ENCODE measurements at regions not wholly inside any gene's neighbourhood (a gene's known extent, or its start where the extent isn't known, plus 50 kb on each side); places are given as distances from the start of the nearest gene placed in this dataset.

DNA sequence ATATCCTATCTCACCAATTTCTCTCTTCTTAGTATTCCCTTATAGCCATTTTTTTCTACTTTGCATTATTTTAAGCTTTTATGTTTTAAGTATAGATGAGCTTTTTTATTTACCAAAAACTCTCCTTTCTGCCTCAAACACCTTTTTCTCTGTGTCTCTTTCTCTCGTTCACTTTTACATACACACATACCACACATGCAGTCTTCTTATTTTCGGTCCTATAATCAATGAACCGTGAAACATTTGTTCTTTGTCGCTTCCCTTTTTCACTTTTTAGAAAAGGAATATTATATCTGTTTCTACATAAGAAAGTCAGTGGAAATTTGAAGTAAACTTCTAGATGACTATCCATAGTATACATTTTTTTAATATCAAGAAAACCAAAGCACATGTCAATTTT, 183.2 kb downstream of the MRPL39 start:
- no peak for DNase-seq (ENCODE audit: low spot score)

DNA sequence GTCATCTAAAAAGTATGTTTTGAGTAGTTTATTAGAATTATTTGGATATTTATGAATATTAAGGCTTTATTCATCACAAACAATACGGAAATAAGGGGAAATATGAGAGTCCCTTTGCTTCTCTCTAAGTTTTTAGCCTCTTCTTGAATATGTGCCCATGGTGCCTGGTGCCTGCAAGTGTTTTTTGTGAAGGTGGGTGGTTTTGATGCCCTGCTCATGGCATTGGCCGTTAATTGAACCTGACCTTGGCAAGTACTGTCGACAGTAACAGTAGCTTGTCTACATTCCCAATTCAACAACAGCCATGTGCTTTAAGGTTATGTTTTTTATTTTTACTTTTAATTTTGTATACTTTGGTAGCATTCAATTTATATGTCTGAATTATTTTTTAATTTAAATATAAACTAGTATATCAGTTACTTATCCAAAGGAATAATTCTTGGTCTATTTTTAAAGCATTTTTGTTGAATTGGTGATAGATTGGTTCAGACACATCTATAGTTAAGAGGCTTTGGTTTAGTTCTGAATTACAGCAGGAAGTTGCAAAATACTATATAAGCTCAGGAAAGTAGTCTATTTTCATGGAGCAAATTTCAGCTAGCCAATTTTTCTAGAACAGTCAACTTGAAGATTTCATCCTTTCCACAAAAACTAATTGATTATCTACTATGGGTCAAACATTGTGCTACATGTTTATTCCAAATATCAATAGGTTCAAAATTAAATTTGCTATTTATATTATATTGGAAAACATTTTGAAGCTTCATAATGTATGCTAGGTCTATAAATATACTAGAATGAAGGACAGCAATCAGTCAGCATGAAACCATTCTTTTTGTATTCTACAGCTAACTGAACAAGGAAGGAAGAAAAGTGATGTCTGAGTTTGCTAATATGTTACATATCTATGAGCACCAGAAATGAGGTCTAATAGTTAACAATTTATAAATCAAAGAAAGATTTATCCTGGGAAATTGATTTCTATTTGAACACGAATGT, 184.4 kb downstream of the MRPL39 start:
- DNase-seq (ENCODE audit: low spot score): no peak

DNA sequence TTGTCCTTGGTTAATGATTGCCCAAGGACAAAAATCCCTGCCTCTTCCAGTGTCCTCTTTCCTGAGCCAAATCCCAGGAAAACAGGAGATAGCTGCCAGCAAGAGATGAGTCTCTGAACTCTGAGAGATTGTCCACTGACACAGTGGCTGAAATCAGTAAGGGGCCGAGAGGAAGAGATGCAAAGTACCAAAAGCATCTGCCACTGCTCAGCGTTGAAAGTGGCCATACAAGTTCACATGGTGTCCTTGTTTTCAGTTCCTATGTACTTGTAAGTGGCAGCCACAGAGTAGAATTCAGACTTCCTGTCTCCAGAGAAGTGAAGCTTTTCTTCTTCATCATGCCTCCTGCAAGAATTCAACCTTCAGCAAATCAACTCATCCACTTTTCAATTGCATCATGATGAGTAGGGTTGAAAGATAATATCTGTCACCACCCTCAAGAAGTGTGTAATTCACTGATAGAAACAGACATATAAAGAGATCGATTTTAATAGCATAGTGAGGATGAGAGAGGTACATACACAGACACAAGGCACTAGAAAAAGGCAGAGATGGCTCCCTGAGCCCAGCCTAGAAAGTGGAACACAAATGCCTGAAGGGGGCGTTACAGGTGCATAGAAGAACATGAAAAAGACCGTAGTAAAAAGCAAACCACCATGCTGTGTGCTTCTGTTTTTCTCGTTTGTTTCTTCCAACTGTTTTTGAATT, 185.8 kb downstream of the MRPL39 start:
- peak; percentile 15 for DNase-seq (ENCODE audit: low spot score)

DNA sequence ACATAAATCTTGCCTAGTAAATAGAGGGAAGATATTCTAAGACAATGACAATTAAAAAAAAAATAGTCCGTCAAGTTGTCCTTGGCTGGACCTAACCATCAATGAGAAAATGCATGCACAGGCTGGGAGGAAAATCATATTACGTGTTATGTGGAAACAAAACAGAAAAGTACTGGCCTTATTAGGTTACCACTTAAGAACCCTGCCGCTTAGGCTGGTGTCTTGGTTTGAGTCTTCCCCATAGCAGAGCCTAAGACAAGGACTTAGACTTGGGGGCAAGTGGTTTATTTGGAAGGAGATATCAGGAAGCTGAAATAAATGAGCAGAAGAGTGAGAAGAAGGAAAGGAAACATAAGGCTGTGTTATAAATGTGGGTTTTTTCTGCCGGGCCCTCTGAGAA, 186.4 kb downstream of the MRPL39 start:
- DNase-seq (ENCODE audit: low spot score): no peak

DNA sequence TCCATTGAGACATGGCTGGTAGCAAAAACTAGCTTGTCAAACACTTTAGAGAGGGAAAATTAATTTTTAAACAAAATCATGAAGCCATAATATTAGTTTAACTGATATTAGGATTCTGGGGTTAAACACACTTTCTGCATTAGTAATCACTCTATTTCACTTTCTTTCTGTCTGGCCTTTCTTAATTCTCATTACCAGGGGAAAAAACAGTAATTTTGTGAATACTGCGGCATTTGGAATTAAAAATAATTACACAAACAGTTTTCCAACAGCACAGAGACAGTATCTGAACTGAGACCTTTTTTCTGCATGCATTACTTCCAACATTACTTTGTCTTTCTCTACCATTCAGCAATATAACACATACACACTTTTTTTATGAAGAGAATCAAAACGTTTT, 190.6 kb downstream of the MRPL39 start:
- DNase-seq (ENCODE audit: low spot score): no peak

DNA sequence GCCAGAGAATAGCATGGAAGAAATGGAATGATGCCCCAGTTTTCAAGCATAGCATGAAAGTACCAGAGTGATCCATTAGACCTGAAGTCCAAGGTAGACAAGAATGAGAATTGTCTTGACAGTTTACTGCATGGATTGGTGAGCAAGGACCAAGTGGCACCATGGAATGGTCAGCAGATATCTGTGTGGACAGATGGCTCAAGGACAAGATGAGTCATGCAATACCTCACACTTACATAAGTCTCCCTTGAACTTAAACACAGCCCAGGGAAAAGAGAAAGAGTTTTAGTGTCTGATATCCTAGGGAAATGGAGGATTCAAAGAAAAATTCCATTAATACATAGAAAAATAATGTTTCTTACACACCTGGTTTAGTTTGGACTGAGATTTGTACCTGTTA, 195.2 kb downstream of the MRPL39 start:
- no peak for DNase-seq (ENCODE audit: low spot score)

DNA sequence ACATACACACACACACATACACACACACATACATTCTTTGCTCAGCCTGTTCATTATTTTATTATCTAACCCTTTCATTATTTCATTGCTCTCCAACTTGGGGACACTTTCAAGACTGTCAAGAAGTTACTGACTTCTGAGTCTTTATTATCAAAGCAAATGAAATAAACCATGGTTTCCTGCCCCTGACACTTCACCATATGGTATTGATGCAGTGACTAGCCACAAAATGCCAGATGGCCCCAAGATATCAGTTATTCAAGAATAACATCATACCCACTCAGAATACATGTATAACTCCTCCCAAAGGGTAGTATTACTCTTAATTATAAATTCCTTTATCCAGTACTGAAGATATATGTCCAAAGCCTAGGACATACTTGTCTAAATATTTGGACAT, 197.3 kb downstream of the MRPL39 start:
- no peak for DNase-seq (ENCODE audit: low spot score)

DNA sequence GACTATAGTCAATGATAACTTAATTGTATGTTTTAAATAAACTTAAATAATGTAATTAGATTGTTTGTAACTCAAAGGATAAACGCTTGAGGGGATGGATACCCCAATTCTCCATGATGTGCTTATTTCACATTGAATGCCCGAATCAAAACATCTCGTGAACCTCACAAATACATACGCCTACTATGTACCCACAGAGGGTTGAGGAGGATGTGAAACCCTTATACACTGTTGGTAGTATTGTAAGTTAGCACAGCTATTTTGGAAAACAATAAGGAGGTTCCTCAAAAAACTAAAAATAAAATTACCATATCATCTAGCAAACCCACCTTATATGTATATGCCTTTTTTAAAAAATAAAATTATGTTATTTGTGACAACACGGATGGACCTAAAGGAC, 198.6 kb downstream of the MRPL39 start:
- no peak for DNase-seq (ENCODE audit: low spot score)

DNA sequence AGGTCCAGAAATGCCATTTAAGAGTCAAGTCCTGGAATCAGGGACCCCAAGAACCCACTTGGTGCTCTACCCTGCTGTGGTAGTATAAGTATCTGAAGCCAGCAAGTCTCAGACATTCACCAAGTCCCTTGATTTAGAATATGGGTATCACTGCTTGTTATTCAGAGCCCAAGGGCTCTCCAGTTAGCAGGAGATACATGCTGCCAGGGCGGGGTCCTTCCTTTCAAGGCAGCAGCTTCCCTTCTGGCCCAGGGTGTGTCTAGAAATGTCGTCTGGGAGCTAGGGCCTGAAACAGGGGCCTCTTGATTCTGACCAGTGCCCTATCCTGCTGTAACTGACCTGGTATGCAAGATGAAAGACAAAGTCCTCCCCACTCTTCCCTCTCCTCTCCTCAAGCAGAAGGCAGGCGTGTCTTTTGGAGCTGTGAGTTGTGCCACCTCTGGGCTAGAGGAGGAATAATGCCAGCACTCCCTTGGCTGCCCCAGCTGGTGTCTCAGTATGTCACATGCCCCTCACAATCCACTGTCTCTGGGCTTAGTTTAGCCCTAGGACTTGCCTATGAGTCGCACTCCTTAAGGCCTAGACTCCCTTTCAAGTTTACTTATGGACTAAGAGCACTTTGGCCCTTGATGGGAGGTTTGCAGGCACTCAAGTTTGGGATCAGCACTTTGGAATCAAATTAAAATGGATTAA, 200.2 kb downstream of the MRPL39 start:
- DNase-seq (ENCODE audit: low spot score): no peak

DNA sequence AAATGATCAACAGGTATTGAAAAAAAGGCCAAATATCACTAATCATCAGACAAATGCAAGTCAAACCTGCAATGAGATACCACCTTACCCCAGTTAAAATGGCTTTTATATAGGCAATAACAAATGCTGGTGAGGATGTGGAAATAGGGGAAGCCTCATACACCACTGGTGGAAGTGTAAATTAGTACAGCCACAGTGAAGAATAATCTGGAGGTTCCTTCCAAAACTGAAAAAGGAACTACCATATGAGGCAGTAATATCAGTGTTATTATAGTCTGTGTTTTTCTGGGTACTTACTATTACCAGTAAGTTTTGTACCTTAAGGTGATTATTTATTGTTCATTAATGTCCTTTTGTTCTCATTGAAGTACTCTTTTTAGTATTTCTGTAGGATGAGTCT, 201.3 kb downstream of the MRPL39 start:
- DNase-seq (ENCODE audit: low spot score): no peak

DNA sequence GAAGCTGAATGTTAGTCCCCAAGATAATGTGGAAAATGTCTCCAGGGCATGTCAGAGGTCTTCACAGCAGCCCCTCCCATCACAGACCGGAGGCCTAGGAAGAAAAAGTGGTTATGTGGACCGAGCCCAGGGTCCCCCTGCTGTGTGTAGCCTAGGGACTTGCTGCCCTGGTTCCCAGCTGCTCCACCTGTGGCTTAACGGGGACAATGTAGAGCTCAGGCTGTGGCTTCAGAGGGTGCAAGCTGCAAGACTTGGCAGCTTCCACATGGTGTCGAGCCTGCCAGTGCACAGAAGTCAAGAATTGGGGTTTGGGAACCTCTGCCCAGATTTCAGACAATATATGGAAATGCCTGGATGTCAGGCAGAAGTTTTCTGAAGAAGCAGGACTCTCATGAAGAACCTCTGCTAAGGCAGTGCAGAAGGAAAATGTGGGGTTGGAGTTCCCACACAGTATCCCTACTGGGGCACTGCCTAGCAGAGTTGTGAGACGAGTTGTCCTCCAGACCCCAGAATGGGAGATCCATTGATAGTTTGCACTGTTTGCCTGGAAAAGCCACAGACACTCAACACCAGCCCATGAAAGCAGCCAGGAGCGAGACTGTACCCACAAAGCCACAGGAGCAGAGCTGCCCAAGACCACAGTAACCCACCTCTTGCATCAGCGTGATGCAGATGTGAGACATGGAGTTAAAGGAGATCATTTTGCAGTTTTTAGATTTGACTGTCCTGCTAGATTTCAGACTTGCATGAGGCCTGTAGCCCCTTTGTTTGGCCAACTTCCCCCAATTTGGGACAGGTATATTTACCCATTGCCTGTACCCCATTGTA, 204.9 kb downstream of the MRPL39 start:
- no peak for DNase-seq (ENCODE audit: low spot score)

DNA sequence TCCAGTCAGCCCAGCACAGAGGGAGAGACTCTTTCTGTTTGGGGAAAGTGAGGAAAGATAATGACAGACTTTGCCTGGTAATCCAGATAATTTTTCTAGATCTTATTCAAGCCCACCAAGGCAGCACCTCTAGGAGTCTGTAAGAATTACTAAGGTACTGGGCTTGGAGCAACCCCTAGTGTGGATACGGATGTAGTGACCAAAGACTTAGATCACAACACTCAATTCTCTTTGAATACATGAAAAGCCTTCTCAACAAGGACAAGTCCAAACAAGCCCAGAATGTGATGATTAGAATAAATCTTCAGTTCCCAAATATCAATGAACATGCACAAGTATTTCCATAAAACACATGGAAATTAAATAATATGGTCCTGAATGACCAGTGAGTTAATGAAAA, 206.9 kb downstream of the MRPL39 start:
- no peak for DNase-seq (ENCODE audit: low spot score)

DNA sequence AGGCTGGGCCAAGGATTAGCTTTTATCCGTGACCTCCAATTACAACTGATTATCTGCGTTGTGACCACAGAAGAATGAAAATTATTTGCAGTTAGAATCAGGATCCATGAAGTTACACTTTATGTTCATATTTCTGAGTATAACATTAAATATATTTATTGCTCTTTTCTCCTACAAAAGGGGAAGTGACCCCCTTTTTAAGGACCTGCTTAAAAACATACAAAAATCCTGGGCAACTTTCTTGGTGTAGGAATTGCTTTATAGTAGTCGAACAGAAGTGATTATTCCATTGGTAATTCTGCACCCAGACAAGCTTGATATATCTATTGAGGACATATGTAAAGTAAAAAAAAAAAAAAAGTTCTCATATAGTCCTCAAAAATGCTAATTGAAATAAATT, 208.7 kb downstream of the MRPL39 start:
- no peak for DNase-seq (ENCODE audit: low spot score)

DNA sequence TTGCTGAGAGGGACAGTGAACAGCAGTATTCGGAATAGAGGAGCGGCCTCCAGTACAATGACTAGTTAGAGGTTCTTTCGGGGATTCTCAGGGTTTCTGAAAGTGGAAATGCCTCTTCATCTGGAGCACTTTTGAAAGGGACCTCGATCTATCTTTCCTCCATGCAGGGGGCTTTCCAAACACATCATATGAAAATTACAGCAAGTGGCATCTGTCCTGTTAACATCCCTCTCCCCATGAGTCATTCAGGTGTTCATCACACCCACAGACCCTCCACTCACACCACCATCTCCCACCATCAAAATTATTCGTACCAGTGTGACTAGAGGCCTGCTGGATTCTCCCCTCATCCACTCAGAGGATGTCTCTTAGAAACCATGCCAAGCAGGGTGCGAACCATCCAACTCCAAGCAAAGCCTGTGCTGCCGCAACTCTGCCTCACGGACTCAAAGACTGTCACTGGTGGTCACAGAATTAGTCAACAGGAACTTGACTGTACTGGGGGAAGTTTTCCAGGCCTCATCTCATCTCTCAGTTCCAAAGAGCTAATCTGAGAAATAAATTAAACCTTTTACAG, 211.1 kb downstream of the MRPL39 start:
- DNase-seq (ENCODE audit: low spot score): no peak

DNA sequence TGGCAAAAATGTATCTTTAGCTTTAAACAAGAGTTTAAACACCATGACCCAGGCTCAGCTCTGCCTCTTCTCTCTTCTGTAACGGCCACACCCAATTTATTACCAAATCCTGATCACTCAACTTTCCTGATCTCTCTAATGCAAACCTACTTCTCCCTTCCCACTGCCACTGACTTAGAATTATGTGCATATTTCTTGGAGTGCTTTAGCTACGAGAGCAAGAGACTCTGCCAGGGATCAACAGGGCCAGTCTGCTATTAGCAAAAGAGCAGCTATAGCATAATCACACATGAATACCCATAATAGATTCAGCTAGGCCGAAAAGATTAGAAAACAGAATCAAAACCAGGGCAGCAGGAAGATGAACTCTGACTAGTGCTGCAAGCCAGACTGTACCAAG, 215.5 kb downstream of the MRPL39 start:
- DNase-seq (ENCODE audit: low spot score): peak; percentile 6

DNA sequence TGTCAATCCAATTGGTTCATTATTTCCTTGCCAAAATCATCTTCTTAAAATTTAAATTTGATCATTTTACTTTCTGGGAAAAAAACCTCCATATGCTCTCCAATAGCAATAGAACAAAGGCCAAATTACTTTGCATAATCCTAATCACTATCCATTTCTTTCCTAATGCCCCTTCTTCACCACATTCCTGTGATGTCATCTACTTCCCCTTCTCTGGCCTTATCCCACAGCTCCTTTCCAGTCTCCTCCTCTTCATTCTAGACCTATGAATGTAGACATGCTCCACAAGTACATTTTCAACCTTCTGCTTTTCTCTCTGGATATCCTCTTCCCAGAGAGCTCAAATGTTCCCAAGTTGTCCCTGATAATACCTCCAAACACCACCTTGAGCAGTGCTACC, 216.6 kb downstream of the MRPL39 start:
- DNase-seq (ENCODE audit: low spot score): no peak

DNA sequence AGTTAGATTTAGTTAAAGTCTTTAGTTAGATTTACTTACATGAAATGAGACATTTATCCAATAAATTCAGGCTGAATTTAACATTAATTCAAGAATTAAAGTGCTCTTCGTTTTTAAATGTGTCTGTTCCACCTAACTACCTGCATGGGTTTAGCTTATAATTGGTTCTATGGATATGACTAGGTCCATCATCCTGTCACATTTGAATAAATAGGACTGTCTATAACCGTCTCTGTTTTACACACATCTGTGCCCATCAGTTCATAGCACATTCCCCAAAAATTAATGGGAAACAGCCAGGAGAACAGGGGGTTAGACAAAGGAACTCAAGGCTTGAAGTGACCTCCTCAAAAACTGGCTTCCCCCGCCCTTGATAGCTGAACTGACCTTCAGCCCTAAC, 219.6 kb downstream of the MRPL39 start:
- DNase-seq (ENCODE audit: low spot score): no peak

DNA sequence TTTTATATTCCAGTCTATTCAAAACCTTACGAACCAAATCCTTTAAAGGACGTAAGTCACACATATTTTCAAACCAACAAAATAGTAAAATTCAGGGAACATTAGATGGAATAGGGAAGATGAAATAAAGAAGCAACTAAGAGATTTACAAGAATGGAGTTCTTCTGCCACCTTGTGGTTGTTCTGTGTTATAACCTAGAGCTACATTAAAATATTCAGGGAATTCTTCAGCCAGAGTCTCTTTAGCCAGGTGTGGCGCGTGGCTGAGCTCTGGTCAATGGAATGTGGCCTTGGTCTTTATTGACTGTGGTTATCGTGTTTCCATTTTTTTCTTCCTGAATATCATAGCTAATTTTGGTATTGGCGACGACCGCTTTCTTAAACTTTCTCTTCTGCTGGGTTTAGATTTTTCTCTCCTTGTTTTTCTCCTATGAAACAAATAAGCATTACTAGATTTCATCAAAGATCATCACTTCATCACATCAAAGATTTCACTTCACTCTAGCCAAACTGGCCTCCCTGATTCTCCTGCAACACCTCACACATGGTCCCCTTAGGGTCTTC, 221.3 kb downstream of the MRPL39 start:
- DNase-seq (ENCODE audit: low spot score): peak; percentile 70

DNA sequence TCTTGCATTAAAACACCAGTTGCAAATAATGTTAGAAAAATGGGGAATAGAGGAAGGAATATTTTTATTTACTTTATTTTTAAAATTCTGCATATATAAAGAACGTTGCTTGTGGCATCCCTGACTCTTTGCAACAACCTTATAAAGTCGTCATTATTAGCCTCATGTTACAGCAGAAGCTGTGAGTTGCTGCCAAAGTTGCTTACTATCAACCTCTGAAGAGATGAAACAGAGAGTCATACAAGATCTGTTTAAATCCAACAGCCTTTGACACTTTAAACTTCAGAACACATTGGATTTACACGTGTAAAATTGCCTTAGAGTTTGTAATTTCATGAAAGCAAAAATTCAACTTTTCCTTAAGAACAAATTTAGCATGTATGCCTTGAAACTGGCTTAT, 221.9 kb downstream of the MRPL39 start:
- peak; percentile 72 for DNase-seq (ENCODE audit: low spot score)

DNA sequence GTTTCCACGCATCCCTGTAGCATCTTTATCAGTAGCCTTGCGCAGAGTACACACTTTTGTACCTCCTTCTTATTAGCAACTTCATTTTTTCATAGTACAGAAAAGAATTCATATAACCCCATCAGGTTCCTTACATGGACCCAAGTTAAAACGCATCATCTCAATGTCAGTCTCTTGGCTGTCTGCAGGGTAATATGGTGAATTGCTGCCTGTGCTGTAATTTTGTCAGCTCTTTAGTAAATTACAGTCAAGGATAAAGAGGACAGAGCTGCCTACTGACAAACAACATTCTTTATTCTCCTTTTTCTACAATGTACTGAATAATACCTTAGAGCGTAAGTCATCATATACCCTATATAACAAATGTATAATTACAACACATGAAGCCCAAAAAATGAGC, 222.5 kb downstream of the MRPL39 start:
- DNase-seq (ENCODE audit: low spot score): no peak

DNA sequence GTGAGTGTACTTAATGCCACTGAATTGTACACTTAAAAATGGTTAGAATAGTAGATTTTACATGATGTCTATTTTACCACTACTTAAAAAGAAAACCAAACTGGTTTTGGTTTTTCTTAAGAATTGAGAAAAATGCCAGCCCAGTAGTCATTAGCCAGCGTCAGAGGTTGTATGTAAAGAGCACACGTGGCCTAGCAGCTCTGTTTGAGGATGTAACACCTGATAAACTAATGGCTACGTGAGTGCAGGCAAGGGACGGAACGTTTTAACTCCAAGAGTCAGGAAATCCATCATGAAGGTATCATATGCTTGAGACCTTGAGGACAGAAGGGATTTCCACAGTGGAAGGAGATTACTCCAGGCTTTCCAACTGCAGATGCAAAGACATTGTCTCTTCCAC, 223.7 kb downstream of the MRPL39 start:
- DNase-seq (ENCODE audit: low spot score): no peak

All from umbilical cord (tissue), 1 donor.